ENCODE measurements at regions not wholly inside any gene's neighbourhood (a gene's known extent, or its start where the extent isn't known, plus 50 kb on each side); places are given as distances from the start of the nearest gene placed in this dataset.

DNA sequence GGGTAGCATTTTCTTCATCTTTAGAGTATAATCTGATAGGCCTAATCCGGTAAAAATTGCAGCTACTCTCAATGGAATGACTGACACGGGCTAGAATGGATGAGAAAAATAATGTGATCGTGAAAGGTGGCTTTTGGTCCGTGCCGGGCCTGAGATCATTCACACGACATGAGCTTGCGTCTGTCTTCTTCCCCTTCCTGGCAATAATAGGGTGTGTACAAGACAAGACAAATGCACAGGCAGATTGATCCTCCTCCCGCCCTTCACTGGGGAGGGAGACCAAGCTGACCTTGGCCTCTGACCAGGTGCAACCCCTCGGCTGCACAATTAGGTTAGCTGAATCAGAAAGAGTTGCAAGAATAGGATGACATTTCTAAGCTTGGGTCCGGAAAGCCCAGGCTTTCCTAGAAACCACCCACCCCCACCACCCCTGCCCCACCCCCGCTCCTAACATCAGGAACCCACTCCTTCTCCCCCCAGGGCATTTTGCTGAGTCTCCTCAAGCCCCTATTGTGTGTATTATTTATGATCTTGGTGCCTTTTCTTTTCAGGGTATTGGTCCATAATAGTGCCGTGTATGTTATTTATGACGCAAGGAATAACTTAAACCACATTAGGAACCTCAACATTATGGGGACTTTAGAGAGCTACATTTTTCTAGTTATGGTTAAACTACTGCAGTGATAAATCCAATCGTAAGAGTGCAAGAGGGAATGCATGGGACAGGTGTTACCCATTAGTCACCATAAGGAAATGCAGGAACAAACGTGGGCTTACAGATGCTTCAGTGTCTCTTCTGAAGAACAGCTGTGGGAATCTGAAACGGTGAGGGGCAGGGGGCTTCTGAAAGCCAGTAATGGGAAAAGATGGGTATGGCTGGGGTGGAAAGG is 540.1 kb upstream of the PSMD7 start:
- Histone ChIP-seq H3K4me3 (no peak overlapping the region), H3K36me3 (no peaks in the 10 kb centered on the region), H3K9me3 (no peaks in the 10 kb centered on the region), H3K4me1 (no peaks in the 10 kb centered on the region), H3K27ac (no peak overlapping the region), H3K27me3 (no peaks in the 10 kb centered on the region)
- TF ChIP-seq POLR2AphosphoS5 (IDR thresholded peaks at IDR 0.05; ENCODE audit: insufficient read depth in 1 of 2, low read depth in 1 of 2) (no peak), POLR2A (IDR thresholded peaks at IDR 0.05) (no peak), CTCF (IDR thresholded peaks at IDR 0.05) (no peak)
- intact Hi-C loops (cut with DNase I): no loop called here
- DNase-seq (ENCODE audit: extremely low spot score in 2 of 2): no peak

GRCh38 chr16:73753931-73754330 is 542.7 kb upstream of the PSMD7 start:
- Histone ChIP-seq H3K27me3 (no peaks in the 10 kb centered on the region), H3K4me3 (no peak overlapping the region), H3K27ac (no peak overlapping the region), H3K9me3 (no peaks in the 10 kb centered on the region), H3K4me1 (no peaks in the 10 kb centered on the region), H3K36me3 (no peaks in the 10 kb centered on the region)
- intact Hi-C loops (cut with DNase I): no loop called here
- TF ChIP-seq POLR2A (IDR thresholded peaks at IDR 0.05): no peak
- no peak for TF ChIP-seq CTCF (IDR thresholded peaks at IDR 0.05)
- TF ChIP-seq POLR2AphosphoS5 (IDR thresholded peaks at IDR 0.05; ENCODE audit: insufficient read depth in 1 of 2, low read depth in 1 of 2): no peak
- DNase-seq (ENCODE audit: extremely low spot score in 2 of 2): no peak

DNA sequence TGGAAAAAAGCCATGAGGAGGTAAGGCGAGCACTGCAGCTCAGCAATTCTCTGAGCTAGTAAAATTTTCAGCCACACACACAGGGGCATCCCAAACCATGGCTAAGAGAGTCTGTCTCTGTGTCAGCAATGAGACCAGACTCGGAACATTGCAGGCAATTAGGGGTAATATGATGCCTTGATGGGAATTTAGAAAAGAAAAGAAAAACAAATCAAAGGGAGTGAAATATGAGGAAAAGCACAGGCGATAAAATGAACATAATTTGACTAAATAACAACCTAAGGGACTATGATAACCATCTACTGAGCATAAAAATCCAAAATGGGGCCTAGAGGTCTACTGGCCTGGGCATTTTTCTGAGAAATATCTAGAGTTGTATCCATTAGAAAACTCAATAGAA is 546.0 kb upstream of the PSMD7 start:
- TF ChIP-seq POLR2A (IDR thresholded peaks at IDR 0.05) (no peak), POLR2AphosphoS5 (IDR thresholded peaks at IDR 0.05; ENCODE audit: insufficient read depth in 1 of 2, low read depth in 1 of 2) (no peak), CTCF (IDR thresholded peaks at IDR 0.05) (no peak)
- H3K4me1 ChIP-seq: no peaks in the 10 kb centered on the region
- H3K27ac ChIP-seq: no peak overlapping the region
- H3K36me3 ChIP-seq: no peaks in the 10 kb centered on the region
- intact Hi-C loops (cut with DNase I): no loop called here
- DNase-seq (ENCODE audit: extremely low spot score in 2 of 2): no peak
- H3K4me3 ChIP-seq: no peak overlapping the region
- H3K27me3 ChIP-seq: no peaks in the 10 kb centered on the region
- H3K9me3 ChIP-seq: no peaks in the 10 kb centered on the region

DNA sequence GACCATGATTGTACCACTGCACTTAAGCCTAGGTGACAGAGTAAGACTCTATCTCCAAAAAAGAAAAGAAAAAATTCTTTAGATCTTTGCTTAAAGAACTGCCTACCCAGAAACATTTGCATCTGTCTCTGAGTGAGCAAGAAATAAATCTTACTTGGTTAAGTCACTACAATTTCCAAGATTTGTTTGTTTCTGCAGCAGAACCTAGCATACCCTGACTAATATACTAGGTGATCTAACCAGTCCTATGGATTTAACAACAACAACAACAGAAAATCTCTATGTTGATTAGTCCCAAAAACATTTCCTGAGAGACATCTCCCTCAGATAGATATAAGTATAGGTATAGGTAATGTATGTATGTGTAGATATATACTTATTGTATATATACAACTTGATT is 549.3 kb upstream of the PSMD7 start:
- DNase-seq (ENCODE audit: extremely low spot score in 2 of 2): no peak
- Histone ChIP-seq H3K36me3 (no peaks in the 10 kb centered on the region), H3K4me1 (no peaks in the 10 kb centered on the region), H3K27ac (no peak overlapping the region), H3K27me3 (no peaks in the 10 kb centered on the region), H3K4me3 (no peak overlapping the region), H3K9me3 (no peaks in the 10 kb centered on the region)
- TF ChIP-seq CTCF (IDR thresholded peaks at IDR 0.05): no peak
- no peak for TF ChIP-seq POLR2A (IDR thresholded peaks at IDR 0.05)
- TF ChIP-seq POLR2AphosphoS5 (IDR thresholded peaks at IDR 0.05; ENCODE audit: insufficient read depth in 1 of 2, low read depth in 1 of 2): no peak
- intact Hi-C loops (cut with DNase I): no loop called here

DNA sequence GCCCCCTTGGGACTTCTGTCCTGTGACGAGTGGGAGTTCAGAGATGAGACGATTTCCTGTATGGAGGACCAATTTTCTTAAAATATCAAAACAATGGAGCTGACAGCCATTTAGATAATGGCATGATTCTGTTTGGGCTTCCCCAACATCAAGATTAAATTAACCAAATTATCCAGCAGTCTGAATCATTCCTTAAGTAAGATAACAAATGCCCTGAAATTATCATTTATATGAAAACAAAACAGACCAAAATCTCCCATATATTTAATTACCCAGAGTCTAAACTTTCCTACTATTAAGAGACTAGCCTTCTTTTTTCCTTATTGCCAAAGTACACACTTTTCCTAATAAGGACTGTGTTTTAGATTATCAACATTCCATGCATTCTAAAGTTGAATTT is 550.1 kb upstream of the PSMD7 start:
- TF ChIP-seq CTCF (IDR thresholded peaks at IDR 0.05): no peak
- TF ChIP-seq POLR2AphosphoS5 (IDR thresholded peaks at IDR 0.05; ENCODE audit: insufficient read depth in 1 of 2, low read depth in 1 of 2): no peak
- TF ChIP-seq POLR2A (IDR thresholded peaks at IDR 0.05): no peak
- Histone ChIP-seq H3K36me3 (no peaks in the 10 kb centered on the region), H3K27me3 (no peaks in the 10 kb centered on the region), H3K4me3 (no peak overlapping the region), H3K9me3 (no peaks in the 10 kb centered on the region), H3K4me1 (no peaks in the 10 kb centered on the region), H3K27ac (no peak overlapping the region)
- DNase-seq (ENCODE audit: extremely low spot score in 2 of 2): no peak
- intact Hi-C loops (cut with DNase I): no loop called here

Data from vagina (tissue), 2 donors.